ENCODE measurements at regions not wholly inside any gene's neighbourhood (a gene's known extent, or its start where the extent isn't known, plus 50 kb on each side); places are given as distances from the start of the nearest gene placed in this dataset.

DNA sequence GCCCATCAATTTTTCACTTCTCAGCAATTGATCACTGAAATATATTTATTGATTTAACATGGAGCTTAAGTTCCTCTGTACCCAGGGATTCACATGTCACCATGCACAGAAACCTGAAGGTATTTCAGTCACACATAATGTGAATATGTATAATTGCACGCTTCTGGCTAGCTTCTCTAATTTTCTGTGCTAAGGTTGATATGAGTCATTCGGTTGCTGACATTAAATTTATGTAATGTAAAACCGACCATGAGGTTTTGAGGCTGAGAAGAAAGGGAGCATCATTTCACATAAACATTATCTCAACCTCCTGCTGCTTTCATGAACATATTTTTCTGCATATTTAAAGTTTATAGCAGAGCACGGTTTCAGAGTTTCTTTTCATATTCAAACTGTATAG lies 381.0 kb upstream of the TPK1 start:
- in situ Hi-C loops (cut with MboI; ENCODE audit: low pct_unique_long_range_greater_than_20kb, low sequenced_read_pairs, unreplicated experiment), result no loop called here
- TF ChIP-seq, protein P1, sequence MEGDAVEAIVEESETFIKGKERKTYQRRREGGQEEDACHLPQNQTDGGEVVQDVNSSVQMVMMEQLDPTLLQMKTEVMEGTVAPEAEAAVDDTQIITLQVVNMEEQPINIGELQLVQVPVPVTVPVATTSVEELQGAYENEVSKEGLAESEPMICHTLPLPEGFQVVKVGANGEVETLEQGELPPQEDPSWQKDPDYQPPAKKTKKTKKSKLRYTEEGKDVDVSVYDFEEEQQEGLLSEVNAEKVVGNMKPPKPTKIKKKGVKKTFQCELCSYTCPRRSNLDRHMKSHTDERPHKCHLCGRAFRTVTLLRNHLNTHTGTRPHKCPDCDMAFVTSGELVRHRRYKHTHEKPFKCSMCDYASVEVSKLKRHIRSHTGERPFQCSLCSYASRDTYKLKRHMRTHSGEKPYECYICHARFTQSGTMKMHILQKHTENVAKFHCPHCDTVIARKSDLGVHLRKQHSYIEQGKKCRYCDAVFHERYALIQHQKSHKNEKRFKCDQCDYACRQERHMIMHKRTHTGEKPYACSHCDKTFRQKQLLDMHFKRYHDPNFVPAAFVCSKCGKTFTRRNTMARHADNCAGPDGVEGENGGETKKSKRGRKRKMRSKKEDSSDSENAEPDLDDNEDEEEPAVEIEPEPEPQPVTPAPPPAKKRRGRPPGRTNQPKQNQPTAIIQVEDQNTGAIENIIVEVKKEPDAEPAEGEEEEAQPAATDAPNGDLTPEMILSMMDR (IDR thresholded peaks at IDR 0.05; ENCODE audit: extremely low read depth, insufficient read depth, missing control alignments), result no peak
- DNase-seq (ENCODE audit: low spot score), result no peak

DNA sequence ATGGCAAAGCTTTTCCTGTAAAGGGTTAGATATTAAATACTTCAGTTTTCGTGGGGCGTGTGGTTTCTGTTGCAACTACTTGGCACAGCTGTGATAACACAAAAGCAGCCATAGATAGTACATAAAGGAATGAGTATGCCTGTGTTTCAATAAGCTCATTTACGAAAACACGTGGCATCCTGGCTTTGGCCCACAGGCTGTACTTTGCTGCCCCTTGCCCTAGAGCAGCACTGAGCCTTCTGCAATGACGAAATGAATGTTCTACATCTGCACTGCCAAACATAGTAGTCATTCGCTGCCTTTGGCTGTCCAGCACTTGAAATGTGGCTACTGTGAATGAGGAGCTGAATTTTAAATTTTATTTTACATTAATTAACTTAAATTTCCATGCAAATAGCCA lies 376.2 kb upstream of the TPK1 start:
- in situ Hi-C loops (cut with MboI; ENCODE audit: low pct_unique_long_range_greater_than_20kb, low sequenced_read_pairs, unreplicated experiment), result no loop called here
- TF ChIP-seq, protein P1 (IDR thresholded peaks at IDR 0.05; ENCODE audit: extremely low read depth, insufficient read depth, missing control alignments), result no peak
- DNase-seq (ENCODE audit: low spot score), result no peak

DNA sequence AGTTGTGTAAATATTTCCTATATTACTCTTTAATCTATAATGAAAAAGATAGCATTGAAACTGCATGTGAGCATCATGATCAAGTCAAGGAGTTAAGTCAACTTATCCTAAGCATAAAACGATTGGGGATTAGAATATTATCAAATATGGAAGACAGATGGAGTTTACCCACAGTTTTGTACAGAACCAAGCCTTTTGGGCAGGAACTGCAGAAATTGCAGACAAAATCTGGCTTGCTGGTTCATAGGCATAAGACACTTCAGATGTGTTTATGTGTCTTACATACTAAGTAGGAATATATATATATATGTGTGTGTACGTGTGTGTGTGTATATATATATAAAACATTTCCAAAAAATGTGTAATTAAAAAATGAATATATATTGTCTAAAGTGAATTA lies 375.4 kb upstream of the TPK1 start:
- TF ChIP-seq, protein P1 (IDR thresholded peaks at IDR 0.05; ENCODE audit: extremely low read depth, insufficient read depth, missing control alignments), result no peak
- in situ Hi-C loops (cut with MboI; ENCODE audit: low pct_unique_long_range_greater_than_20kb, low sequenced_read_pairs, unreplicated experiment), result no loop called here
- no peak for DNase-seq (ENCODE audit: low spot score)

DNA sequence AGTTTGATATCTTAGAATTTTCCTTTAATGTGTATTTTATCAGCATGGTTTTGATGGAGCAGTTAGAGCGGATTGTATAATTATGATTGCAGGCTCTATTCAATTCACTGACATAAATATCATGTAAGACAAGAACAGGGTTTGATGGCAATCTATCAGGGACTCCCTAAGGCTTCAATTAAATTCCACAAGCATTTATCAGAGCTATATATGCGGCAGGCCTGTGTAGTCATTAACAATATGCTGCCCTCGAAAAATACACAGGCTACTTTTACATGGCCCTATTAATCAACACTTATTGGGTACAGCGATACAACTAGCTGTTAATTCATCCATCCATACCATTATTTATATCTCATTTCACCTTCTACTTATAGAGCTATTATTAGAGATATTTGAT lies 358.1 kb upstream of the TPK1 start:
- TF ChIP-seq, protein P1 (IDR thresholded peaks at IDR 0.05; ENCODE audit: extremely low read depth, insufficient read depth, missing control alignments), result no peak
- DNase-seq (ENCODE audit: low spot score), result no peak
- in situ Hi-C loops (cut with MboI; ENCODE audit: low pct_unique_long_range_greater_than_20kb, low sequenced_read_pairs, unreplicated experiment), result no loop called here

DNA sequence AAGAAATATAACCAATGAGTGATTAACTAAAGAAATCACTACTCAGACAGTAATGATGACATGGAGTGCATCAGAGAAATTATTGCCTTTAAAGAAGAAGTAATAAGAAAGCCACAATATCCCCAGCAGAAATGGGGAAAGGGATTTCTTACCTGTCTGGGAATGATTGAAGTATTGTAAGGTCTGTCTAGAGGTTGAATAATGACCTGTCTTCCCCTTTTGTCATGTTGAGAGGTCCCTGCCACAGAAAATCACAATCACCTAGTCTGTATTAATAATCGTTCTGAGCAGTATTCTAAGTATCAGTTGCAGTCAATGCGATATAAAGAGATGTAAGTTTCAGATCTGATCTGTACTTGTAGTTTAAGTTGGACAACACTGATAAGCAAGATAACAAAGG lies 349.1 kb upstream of the TPK1 start:
- TF ChIP-seq, protein P1 (IDR thresholded peaks at IDR 0.05; ENCODE audit: extremely low read depth, insufficient read depth, missing control alignments), result no peak
- in situ Hi-C loops (cut with MboI; ENCODE audit: low pct_unique_long_range_greater_than_20kb, low sequenced_read_pairs, unreplicated experiment), result no loop called here
- no peak for DNase-seq (ENCODE audit: low spot score)

DNA sequence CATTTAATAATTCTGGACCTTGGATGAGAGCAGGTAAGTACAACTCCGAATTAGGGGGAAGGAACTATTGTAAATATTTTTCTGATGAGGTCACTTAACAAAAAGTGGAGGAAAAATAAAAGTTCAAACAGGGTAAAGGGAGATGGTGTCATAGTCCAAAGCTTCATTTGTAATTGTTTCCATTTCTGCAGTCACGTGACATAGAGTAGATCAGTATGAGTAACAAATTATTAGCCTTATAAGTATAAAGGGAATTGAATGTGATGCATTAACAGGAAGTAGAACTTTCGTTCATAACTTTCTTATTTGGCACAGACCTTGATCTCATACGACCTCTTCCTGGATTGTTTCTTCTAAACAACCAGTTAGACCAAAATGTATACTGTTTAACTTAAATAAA lies 347.2 kb upstream of the TPK1 start:
- in situ Hi-C loops (cut with MboI; ENCODE audit: low pct_unique_long_range_greater_than_20kb, low sequenced_read_pairs, unreplicated experiment), result no loop called here
- TF ChIP-seq, protein P1 (IDR thresholded peaks at IDR 0.05; ENCODE audit: extremely low read depth, insufficient read depth, missing control alignments), result no peak
- no peak for DNase-seq (ENCODE audit: low spot score)

DNA sequence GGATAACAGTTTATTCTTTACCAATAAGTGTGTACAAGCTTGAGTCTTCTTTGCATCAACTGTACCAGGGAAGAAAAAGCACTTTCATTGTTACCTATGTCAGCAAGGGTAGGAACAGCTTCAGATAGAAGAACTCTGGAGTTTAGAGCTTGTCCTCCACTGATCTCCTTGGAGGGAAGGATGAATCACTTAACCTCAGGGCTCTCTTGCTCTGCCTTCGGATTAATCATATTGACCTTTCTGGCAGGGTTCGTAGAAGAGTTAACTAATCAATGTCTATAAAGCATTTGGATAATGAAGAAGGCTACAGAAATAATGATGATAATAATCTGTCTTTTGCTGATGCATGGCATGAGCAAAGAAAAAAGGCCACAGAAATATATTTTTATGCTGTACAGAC lies 339.5 kb upstream of the TPK1 start:
- DNase-seq (ENCODE audit: low spot score), result no peak
- TF ChIP-seq, protein P1 (IDR thresholded peaks at IDR 0.05; ENCODE audit: extremely low read depth, insufficient read depth, missing control alignments), result no peak
- in situ Hi-C loops (cut with MboI; ENCODE audit: low pct_unique_long_range_greater_than_20kb, low sequenced_read_pairs, unreplicated experiment), result no loop called here

Measured in GM13977 (cell line).